ENCODE measurements at regions not wholly inside any gene's neighbourhood (a gene's known extent, or its start where the extent isn't known, plus 50 kb on each side); places are given as distances from the start of the nearest gene placed in this dataset.

- TF ChIP-seq CTCF (IDR thresholded peaks at IDR 0.05; ENCODE audit: borderline replicate concordance, insufficient read depth, low read depth, low read length), result no peak
- H3K4me3 ChIP-seq (ENCODE audit: low read depth, low read length), result no peak overlapping the region
Observed at GRCh38 chr19:30312582-30313352, 59.4 kb upstream of the ZNF536 start.

- H3K4me3 ChIP-seq (ENCODE audit: low read depth, low read length), result no peak overlapping the region
- no peak for TF ChIP-seq CTCF (IDR thresholded peaks at IDR 0.05; ENCODE audit: borderline replicate concordance, insufficient read depth, low read depth, low read length)
Observed at GRCh38 chr19:30313353-30313750, 58.8 kb upstream of the ZNF536 start.

GRCh38 chr19:30314056-30314804, 58.0 kb upstream of the ZNF536 start:
- no peak for TF ChIP-seq CTCF (IDR thresholded peaks at IDR 0.05; ENCODE audit: borderline replicate concordance, insufficient read depth, low read depth, low read length)
- no peak overlapping the region for H3K4me3 ChIP-seq (ENCODE audit: low read depth, low read length)

GRCh38 chr19:30314805-30315155, 57.4 kb upstream of the ZNF536 start:
- no peak overlapping the region for H3K4me3 ChIP-seq (ENCODE audit: low read depth, low read length)
- no peak for TF ChIP-seq CTCF (IDR thresholded peaks at IDR 0.05; ENCODE audit: borderline replicate concordance, insufficient read depth, low read depth, low read length)

GRCh38 chr19:30315159-30315558, 57.0 kb upstream of the ZNF536 start:
- H3K4me3 ChIP-seq (ENCODE audit: low read depth, low read length), result no peak overlapping the region
- TF ChIP-seq CTCF (IDR thresholded peaks at IDR 0.05; ENCODE audit: borderline replicate concordance, insufficient read depth, low read depth, low read length), result no peak

GRCh38 chr19:30316000-30316491, 56.1 kb upstream of the ZNF536 start:
- no peak for TF ChIP-seq CTCF (IDR thresholded peaks at IDR 0.05; ENCODE audit: borderline replicate concordance, insufficient read depth, low read depth, low read length)

More at GRCh38 chr19:30316000-30316491, 56.1 kb upstream of the ZNF536 start:
- no peak overlapping the region for H3K4me3 ChIP-seq (ENCODE audit: low read depth, low read length)
